ENCODE measurements at regions not wholly inside any gene's neighbourhood (a gene's known extent, or its start where the extent isn't known, plus 50 kb on each side); places are given as distances from the start of the nearest gene placed in this dataset.

GRCh38 chr9:118156846-118157245 is 452.6 kb downstream of the TLR4 start:
- TF ChIP-seq CTCF (IDR thresholded peaks at IDR 0.05; ENCODE audit: low read depth, low read length) = no peak

GRCh38 chr9:118162716-118163115 is 458.5 kb downstream of the TLR4 start:
- no peak for TF ChIP-seq CTCF (IDR thresholded peaks at IDR 0.05; ENCODE audit: low read depth, low read length)
- Histone ChIP-seq H3K4me3 (ENCODE audit: low read depth, low read length) (no peak overlapping the region), H3K27me3 (no peaks in the 10 kb centered on the region), H3K4me1 (no peaks in the 10 kb centered on the region), H3K9me3 (no peaks in the 10 kb centered on the region), H3K36me3 (no peaks in the 10 kb centered on the region)
- DNase-seq = no peak

More at GRCh38 chr9:118156846-118157245, 452.6 kb downstream of the TLR4 start:
- no peaks in the 10 kb centered on the region for H3K27me3 ChIP-seq
- no peaks in the 10 kb centered on the region for H3K4me1 ChIP-seq
- no peaks in the 10 kb centered on the region for H3K36me3 ChIP-seq
- no peak for DNase-seq
- H3K9me3 ChIP-seq = no peaks in the 10 kb centered on the region
- H3K4me3 ChIP-seq (ENCODE audit: low read depth, low read length) = no peak overlapping the region

DNA sequence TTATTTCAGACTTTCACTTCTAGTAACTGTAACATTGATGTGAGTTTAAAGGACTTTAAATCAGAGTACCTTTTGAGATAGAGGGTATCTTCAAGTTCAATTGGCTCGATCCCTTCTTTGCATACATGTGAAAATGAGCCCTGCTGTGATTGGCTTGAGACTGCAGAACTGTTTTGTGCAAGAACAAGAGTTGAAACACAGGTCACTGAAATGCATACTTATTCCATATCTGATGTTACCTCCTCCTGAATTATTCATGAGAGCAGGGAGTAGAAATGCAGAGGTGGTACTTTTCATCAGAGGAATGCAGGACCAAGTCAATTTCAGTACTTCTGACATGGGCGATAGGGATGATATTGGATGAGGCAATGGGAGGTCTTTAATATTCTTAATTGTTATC is 459.5 kb downstream of the TLR4 start:
- Histone ChIP-seq H3K27me3 (no peaks in the 10 kb centered on the region), H3K4me1 (no peaks in the 10 kb centered on the region), H3K4me3 (ENCODE audit: low read depth, low read length) (no peak overlapping the region), H3K36me3 (no peaks in the 10 kb centered on the region), H3K9me3 (no peaks in the 10 kb centered on the region)
- TF ChIP-seq CTCF (IDR thresholded peaks at IDR 0.05; ENCODE audit: low read depth, low read length) = no peak
- no peak for DNase-seq

- DNase-seq = no peak
- H3K9me3 ChIP-seq = no peaks in the 10 kb centered on the region
These were observed 461.2 kb downstream of the TLR4 start for GRCh38 chr9:118165451-118165850.

DNA sequence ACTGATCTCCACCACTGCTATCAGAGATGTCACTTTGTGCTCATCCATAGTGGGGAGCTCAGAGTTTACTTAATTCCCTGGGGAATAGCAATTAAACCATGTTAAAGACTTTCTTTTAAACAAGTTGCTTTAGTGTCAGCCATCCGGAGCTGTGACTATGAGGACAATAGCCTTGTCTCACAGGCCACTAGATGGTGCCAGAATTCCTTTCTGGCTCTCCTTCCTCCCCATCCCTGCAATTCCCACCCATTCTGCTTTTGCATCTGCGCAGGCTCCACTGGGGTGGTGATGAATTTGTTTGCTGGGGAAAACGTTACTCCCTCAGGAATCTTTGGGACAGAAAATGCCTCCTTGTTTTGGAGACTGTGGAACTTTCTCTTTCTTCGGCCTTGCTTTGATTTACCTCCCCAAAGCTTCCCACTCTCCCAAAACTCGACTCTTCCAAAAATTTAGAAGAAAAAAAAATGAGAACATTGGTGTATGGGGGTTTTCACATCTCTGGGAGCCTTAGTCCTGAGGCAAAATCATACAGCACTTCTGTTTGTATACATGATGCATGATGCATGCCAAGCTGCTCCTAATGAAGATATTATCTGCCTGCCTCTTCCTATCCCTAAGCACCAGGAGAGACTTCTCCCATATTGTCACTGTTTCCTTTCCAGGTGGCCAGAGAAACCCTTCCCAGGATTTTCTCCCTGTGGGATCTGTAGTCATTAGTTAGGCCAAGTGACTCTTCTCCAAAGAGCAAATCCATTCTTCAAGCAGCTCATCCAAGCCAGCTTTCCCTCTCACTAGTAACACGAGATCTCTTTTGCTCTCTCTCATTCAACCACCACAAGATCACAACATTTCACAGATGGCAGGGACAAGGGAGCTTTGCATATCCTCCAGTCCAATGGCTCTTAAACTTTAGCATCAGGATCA is 466.1 kb downstream of the TLR4 start:
- peak; percentile 54 for DNase-seq
- Histone ChIP-seq H3K36me3 (no peaks in the 10 kb centered on the region), H3K4me1 (no peaks in the 10 kb centered on the region), H3K27me3 (no peaks in the 10 kb centered on the region), H3K9me3 (no peaks in the 10 kb centered on the region), H3K4me3 (ENCODE audit: low read depth, low read length) (no peak overlapping the region)
- TF ChIP-seq CTCF (IDR thresholded peaks at IDR 0.05; ENCODE audit: low read depth, low read length) = peak; percentile 86

More at GRCh38 chr9:118165451-118165850, 461.2 kb downstream of the TLR4 start:
- Histone ChIP-seq H3K4me3 (ENCODE audit: low read depth, low read length) (no peak overlapping the region), H3K27me3 (no peaks in the 10 kb centered on the region), H3K4me1 (no peaks in the 10 kb centered on the region), H3K36me3 (no peaks in the 10 kb centered on the region)
- TF ChIP-seq CTCF (IDR thresholded peaks at IDR 0.05; ENCODE audit: low read depth, low read length) = no peak

- Histone ChIP-seq H3K36me3 (no peaks in the 10 kb centered on the region), H3K4me1 (no peaks in the 10 kb centered on the region), H3K4me3 (ENCODE audit: low read depth, low read length) (no peak overlapping the region), H3K27me3 (no peaks in the 10 kb centered on the region), H3K9me3 (no peaks in the 10 kb centered on the region)
- TF ChIP-seq CTCF (IDR thresholded peaks at IDR 0.05; ENCODE audit: low read depth, low read length) = no peak
- no peak for DNase-seq
These were observed 473.0 kb downstream of the TLR4 start for GRCh38 chr9:118177241-118177640.

Data from BE2C (cell line).